Panc1 (cell line): ENCODE measurements at regions not wholly inside any gene's neighbourhood (a gene's known extent, or its start where the extent isn't known, plus 50 kb on each side); places are given as distances from the start of the nearest gene placed in this dataset.

Source experiments
- ATAC-seq: fragments of 200-7000 bp; cut with Tn5 transposase; 2 replicates; pipeline ENCODE4 v1.9.1; 2020; ENCODE audit warnings: mild to moderate bottlenecking, moderate library complexity
- BruUV-seq: library from RNA; stranded (reverse); fragments of 400-500 nt; replicated peaks from 2 replicates; lab custom pipeline; 2021; lab: Mats Ljungman, UMichigan
- CTCF ChIA-PET: fragments of 300-600 bp; sonication (Branson Sonifier 250); formaldehyde crosslinking; loops from one replicate; lab custom pipeline; 2022; ENCODE audit warnings: antibody characterized with exemption; lab: Charles Lee
- POLR2A ChIA-PET: fragments of 300-600 bp; sonication (Branson Sonifier 250); formaldehyde crosslinking; loops from one replicate; lab custom pipeline; 2022; ENCODE audit warnings: antibody characterized with exemption; lab: Charles Lee
- DNase-seq: peaks from one replicate; pipeline ENCODE4 v3.0.0-alpha.2; 2010; ENCODE audit warnings: low read depth, low spot score
- H3K27ac ChIP-seq: 2 replicates; pipeline ENCODE4 v1.5.1; 2011; ENCODE audit warnings: mild to moderate bottlenecking, low read length, inconsistent platforms
- H3K27me3 ChIP-seq: fragments of 200-500 bp; sonication (Bioruptor generic); 2 replicates; pipeline ENCODE4 v1.6.0; 2014; ENCODE audit warnings: low read length, inconsistent platforms; ENCODE audit not compliant: control insufficient read depth, insufficient read depth
- H3K36me3 ChIP-seq: fragments of 200-500 bp; sonication (Bioruptor generic); 2 replicates; pipeline ENCODE4 v1.5.1; 2014; ENCODE audit warnings: inconsistent platforms, mild to moderate bottlenecking, low read length, moderate library complexity; ENCODE audit not compliant: control insufficient read depth, insufficient read depth
- H3K4me1 ChIP-seq: 2 replicates; pipeline ENCODE4 v1.5.1; 2011; ENCODE audit warnings: inconsistent platforms, mild to moderate bottlenecking, low read length, moderate library complexity; ENCODE audit not compliant: control insufficient read depth, insufficient read depth
- H3K4me3 ChIP-seq, 2 experiments: 2 replicates each; pipeline ENCODE4 v1.5.1; 2011 to 2012; ENCODE audit warnings: low read depth in 2 of 2, low read length in 2 of 2, mild to moderate bottlenecking in 2 of 2, inconsistent platforms in 1 of 2, moderate library complexity in 1 of 2
- H3K9me3 ChIP-seq: fragments of 200-500 bp; sonication (Bioruptor generic); 2 replicates; pipeline ENCODE4 v1.5.1; 2014; ENCODE audit warnings: low read depth, mild to moderate bottlenecking, inconsistent platforms, low read length, moderate library complexity; ENCODE audit not compliant: control insufficient read depth, insufficient read depth
- CTCF ChIP-seq: fragments of 450-650 bp; IDR thresholded peaks from 2 replicates; pipeline ENCODE4 v1.5.1; 2017; ENCODE audit warnings: mild to moderate bottlenecking
- POLR2AphosphoS5 ChIP-seq: IDR thresholded peaks from 2 replicates; pipeline ENCODE4 v1.6.1; 2012; ENCODE audit warnings: mild to moderate bottlenecking, low read depth, low read length, moderate library complexity
- REST ChIP-seq, 2 experiments: IDR thresholded peaks; 2 replicates each; pipeline ENCODE4 v1.6.1; 2011 to 2012; ENCODE audit warnings: low read depth in 2 of 2, control low read depth in 1 of 2, low read length in 1 of 2, mild to moderate bottlenecking in 1 of 2, moderate library complexity in 1 of 2; ENCODE audit not compliant: insufficient read depth in 1 of 2
- SIN3A ChIP-seq: IDR thresholded peaks from 2 replicates; pipeline ENCODE4 v1.6.1; 2012; ENCODE audit warnings: low read depth, mild to moderate bottlenecking, low read length, moderate library complexity, borderline replicate concordance; ENCODE audit not compliant: insufficient read depth
- TCF7L2 ChIP-seq: IDR thresholded peaks from 2 replicates; pipeline ENCODE4 v1.6.1; 2011; ENCODE audit warnings: mild to moderate bottlenecking, low read depth, low read length, inconsistent platforms
- in situ Hi-C: cut with HindIII; loops from 2 replicates; pipeline ENCODE4 v1.10.0; 2016; ENCODE audit warnings: low sequenced_read_pairs, low pct_unique_long_range_greater_than_20kb
- intact Hi-C: fragments of 100-400 bp; cut with micrococcal nuclease; formaldehyde crosslinking; loops from one replicate; pipeline ENCODE4 v1.10.0; 2022; ENCODE audit not compliant: unreplicated experiment

GRCh38 chr3:164883171-164883570 lies 195.1 kb downstream of the SI start:
- TF ChIP-seq SIN3A = no peak
- Histone ChIP-seq H3K27ac (no peak overlapping the region), H3K36me3 (no peaks in the 10 kb centered on the region), H3K4me3 (no peak overlapping the region), H3K4me1 (no peaks in the 10 kb centered on the region), H3K27me3 (no peaks in the 10 kb centered on the region), H3K9me3 (no peaks in the 10 kb centered on the region)
- CTCF ChIA-PET = interaction anchor here (0.7 kb wide), 1 partner anchor 144 kb away, joined by 3 read pairs; no protein-coding TSS in a partner anchor
- DNase-seq = no peak
- no TSS peak for BruUV-seq
- no peak for ATAC-seq
- in situ Hi-C loops = no loop called here
- intact Hi-C loops = no loop called here
- POLR2A ChIA-PET = no interaction called here

- no peaks in the 10 kb centered on the region for H3K4me1 ChIP-seq
- TF ChIP-seq SIN3A = no peak
- no peak for TF ChIP-seq REST (IDR thresholded peaks at IDR 0.05; ENCODE audit: insufficient read depth in 1 of 2, low read depth in 2 of 2, low read length in 1 of 2)
- no peak for TF ChIP-seq POLR2AphosphoS5
- TF ChIP-seq TCF7L2 = no peak
- no peak for TF ChIP-seq CTCF
- no TSS peak for BruUV-seq
- no peaks in the 10 kb centered on the region for H3K9me3 ChIP-seq
- no peak overlapping the region for H3K27ac ChIP-seq
- no peak overlapping the region for H3K4me3 ChIP-seq
- intact Hi-C loops (no loop called here), in situ Hi-C loops (no loop called here)
- H3K27me3 ChIP-seq = no peaks in the 10 kb centered on the region
- no peaks in the 10 kb centered on the region for H3K36me3 ChIP-seq
- ATAC-seq (no peak), DNase-seq (no peak)
- ChIA-PET CTCF (no interaction called here), POLR2A (no interaction called here)
Measured at GRCh38 chr3:164879201-164879600, 199.1 kb downstream of the SI start.

- H3K27ac ChIP-seq = no peak overlapping the region
- no peak overlapping the region for H3K4me3 ChIP-seq
- no peaks in the 10 kb centered on the region for H3K4me1 ChIP-seq
- TF ChIP-seq CTCF (no peak), TCF7L2 (no peak), REST (IDR thresholded peaks at IDR 0.05; ENCODE audit: insufficient read depth in 1 of 2, low read depth in 2 of 2, low read length in 1 of 2) (no peak), POLR2AphosphoS5 (no peak), SIN3A (no peak)
- intact Hi-C loops = no loop called here
- ChIA-PET POLR2A (no interaction called here), CTCF (no interaction called here)
- in situ Hi-C loops = no loop called here
- H3K9me3 ChIP-seq = no peaks in the 10 kb centered on the region
- H3K27me3 ChIP-seq = no peaks in the 10 kb centered on the region
- no TSS peak for BruUV-seq
- no peaks in the 10 kb centered on the region for H3K36me3 ChIP-seq
- ATAC-seq (no peak), DNase-seq (no peak)
Measured at GRCh38 chr3:164864454-164864853, 213.8 kb downstream of the SI start.
